Endodermal cell (in vitro differentiated cells): ENCODE measurements at regions not wholly inside any gene's neighbourhood (a gene's known extent, or its start where the extent isn't known, plus 50 kb on each side); places are given as distances from the start of the nearest gene placed in this dataset.
"Not testable (repeated sequence)": the region's sequence is repeated elsewhere in the genome, so short reads cannot be mapped to it uniquely, and the experiment has no call there.

Experiments
- DNase-seq: peaks from one replicate; pipeline ENCODE4 v3.0.0-alpha.2; 2017
- H3K27ac ChIP-seq: 2 replicates; pipeline ENCODE4 v1.5.1; 2013; ENCODE audit warnings: mild to moderate bottlenecking, low read depth, low read length, moderate library complexity
- H3K27me3 ChIP-seq: 2 replicates; pipeline ENCODE4 v1.6.1; 2013; ENCODE audit warnings: mild to moderate bottlenecking, low read length, moderate library complexity; ENCODE audit not compliant: insufficient read depth, control insufficient read depth, poor library complexity, severe bottlenecking
- H3K36me3 ChIP-seq: 2 replicates; pipeline ENCODE4 v1.7.0; 2013; ENCODE audit warnings: mild to moderate bottlenecking, low read length, moderate library complexity; ENCODE audit not compliant: control insufficient read depth, insufficient read depth
- H3K4me1 ChIP-seq: one replicate; pipeline ENCODE4 v1.7.0; 2013; ENCODE audit warnings: low read length; ENCODE audit not compliant: control insufficient read depth, insufficient read depth
- H3K4me3 ChIP-seq: 2 replicates; pipeline ENCODE4 v1.5.1; 2013; ENCODE audit warnings: mild to moderate bottlenecking, low read length, moderate library complexity
- H3K9ac ChIP-seq: 2 replicates; pipeline ENCODE4 v1.6.1; 2013; ENCODE audit warnings: mild to moderate bottlenecking, low read length, moderate library complexity; ENCODE audit not compliant: poor library complexity, severe bottlenecking; ENCODE audit errors: extremely low read depth
- H3K9me3 ChIP-seq: 2 replicates; pipeline ENCODE4 v1.6.1; 2013; ENCODE audit warnings: mild to moderate bottlenecking, low read length, moderate library complexity; ENCODE audit not compliant: control insufficient read depth
- H3K27ac Mint-ChIP-seq: 2 replicates; pipeline ENCODE4 v1.8.0; 2020; ENCODE audit warnings: mixed read lengths
- H3K27me3 Mint-ChIP-seq: 2 replicates; pipeline ENCODE4 v1.8.0; 2021; ENCODE audit warnings: mild to moderate bottlenecking, mixed read lengths; ENCODE audit not compliant: insufficient read depth
- H3K36me3 Mint-ChIP-seq: 2 replicates; pipeline ENCODE4 v1.8.0; 2020; ENCODE audit warnings: low read depth, mixed read lengths
- H3K4me1 Mint-ChIP-seq: 2 replicates; pipeline ENCODE4 v1.8.0; 2020; ENCODE audit warnings: mixed read lengths
- H3K4me3 Mint-ChIP-seq: 2 replicates; pipeline ENCODE4 v1.8.0; 2020; ENCODE audit warnings: mild to moderate bottlenecking, moderate library complexity, mixed read lengths
- H3K9me3 Mint-ChIP-seq: 2 replicates; pipeline ENCODE4 v1.8.0; 2020; ENCODE audit warnings: mild to moderate bottlenecking, mixed read lengths
- CTCF ChIP-seq: fragments of 200-600 bp; sonication (generic); conservative IDR thresholded peaks from 2 replicates; pipeline ENCODE4 v1.5.0; 2021; ENCODE audit warnings: antibody characterized with exemption, mild to moderate bottlenecking
- WGBS, 2 experiments: methylation state at CpG; one replicate each; pipeline versions ENCODE4 v1.1.5 to v1.1.7; 2013; ENCODE audit warnings: missing lambda C conversion rate in 2 of 2, mixed read lengths in 1 of 2; ENCODE audit not compliant: insufficient coverage in 1 of 2, insufficient read length in 1 of 2; 5-methylcytosine and 5-hydroxymethylcytosine counted together

- no peak for DNase-seq
- TF ChIP-seq CTCF, result peak; percentile 67
- Mint-ChIP-seq H3K4me3 (no peak overlapping the region), H3K4me1 (no peaks in the 10 kb centered on the region), H3K36me3 (peaks cover 18% of the 10 kb centered on the region), H3K27me3 (no peaks in the 10 kb centered on the region), H3K9me3 (peaks cover 40% of the 10 kb centered on the region), H3K27ac (no peak overlapping the region)
- H3K27ac ChIP-seq, result no peak overlapping the region
- no peak overlapping the region for H3K9ac ChIP-seq
- H3K4me1 ChIP-seq, result no peaks in the 10 kb centered on the region
- peaks cover 34% of the 10 kb centered on the region for H3K9me3 ChIP-seq
- WGBS, 2 experiments, result 88 to 100% methylated on average over 1 to 2 of the region's 2 CpGs
- no peaks in the 10 kb centered on the region for H3K36me3 ChIP-seq
- H3K4me3 ChIP-seq, result no peak overlapping the region
- H3K27me3 ChIP-seq, result no peaks in the 10 kb centered on the region
Measured at GRCh38 chr3:26280517-26280916, 342.1 kb upstream of the LRRC3B start.

DNA sequence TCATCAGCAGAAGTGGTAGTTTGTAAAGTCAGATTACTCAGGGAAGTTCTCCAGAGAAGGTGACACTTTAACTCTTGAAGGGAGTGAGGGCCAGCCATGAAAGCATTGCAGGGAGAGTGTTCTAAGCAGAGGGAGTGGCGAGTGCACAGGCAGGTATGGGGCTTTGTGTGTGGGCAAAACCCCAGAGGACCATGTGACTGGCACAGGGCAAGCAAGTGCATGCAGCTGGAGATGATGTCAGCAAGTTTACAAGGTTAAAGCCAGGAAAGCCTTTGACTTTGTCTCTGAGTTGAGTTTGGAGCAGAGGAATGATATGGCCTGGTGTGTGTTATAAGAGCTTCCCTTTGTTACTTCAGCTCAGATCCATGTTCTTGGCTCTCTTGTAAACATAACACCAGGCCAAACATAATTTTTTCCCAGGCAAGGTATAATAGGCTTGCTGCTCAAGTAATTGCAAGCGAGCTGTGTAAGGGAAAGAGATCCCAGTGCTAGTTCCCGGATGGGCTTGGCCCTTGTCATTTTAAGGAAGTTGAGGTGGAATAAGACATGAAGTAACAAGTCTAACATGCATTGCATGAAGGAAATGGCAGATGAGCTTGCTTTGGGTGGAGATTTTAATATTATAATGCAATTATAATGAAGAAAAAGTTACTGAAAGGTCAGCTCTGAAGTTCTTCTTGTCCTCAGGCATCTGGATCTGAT, 341.1 kb upstream of the LRRC3B start:
- 89 to 100% methylated on average over 1 to 3 of the region's 3 CpGs for WGBS, 2 experiments
- Histone ChIP-seq H3K27ac (no peak overlapping the region), H3K36me3 (no peaks in the 10 kb centered on the region), H3K9me3 (peaks cover 34% of the 10 kb centered on the region), H3K4me3 (no peak overlapping the region), H3K9ac (no peak overlapping the region), H3K4me1 (no peaks in the 10 kb centered on the region), H3K27me3 (no peaks in the 10 kb centered on the region)
- Mint-ChIP-seq H3K36me3 (peaks cover 18% of the 10 kb centered on the region), H3K27me3 (no peaks in the 10 kb centered on the region), H3K4me3 (no peak overlapping the region), H3K4me1 (no peaks in the 10 kb centered on the region), H3K9me3 (peaks cover 43% of the 10 kb centered on the region), H3K27ac (no peak overlapping the region)
- TF ChIP-seq CTCF, result no peak
- no peak for DNase-seq

GRCh38 chr3:26284503-26284902, 338.1 kb upstream of the LRRC3B start:
- H3K4me1 ChIP-seq, H3K4me3 Mint-ChIP-seq, H3K27ac Mint-ChIP-seq, H3K27me3 ChIP-seq, H3K27me3 Mint-ChIP-seq, H3K36me3 ChIP-seq, H3K4me1 Mint-ChIP-seq, H3K27ac ChIP-seq, DNase-seq, H3K9ac ChIP-seq: not testable (repeated sequence)
- peak overlapping the region; percentile 41 for H3K4me3 ChIP-seq
- 95 to 100% methylated on average over 3 to 4 of the region's 4 CpGs for WGBS, 2 experiments
- Mint-ChIP-seq H3K36me3 (peaks cover 18% of the 10 kb centered on the region), H3K9me3 (peaks cover 43% of the 10 kb centered on the region)
- H3K9me3 ChIP-seq, result peaks cover 34% of the 10 kb centered on the region

GRCh38 chr3:26291840-26292239, 330.7 kb upstream of the LRRC3B start:
- no peaks in the 10 kb centered on the region for H3K36me3 Mint-ChIP-seq
- Histone ChIP-seq H3K9me3 (no peaks in the 10 kb centered on the region), H3K4me3 (no peak overlapping the region), H3K4me1 (no peaks in the 10 kb centered on the region), H3K27ac (no peak overlapping the region), H3K9ac (no peak overlapping the region), H3K36me3 (no peaks in the 10 kb centered on the region), H3K27me3 (no peaks in the 10 kb centered on the region)
- 96% methylated on average over 1 of the region's 1 CpG; no CpG with 5 or more reads in 1 of the 2 experiments for WGBS, 2 experiments
- no peak overlapping the region for H3K27ac Mint-ChIP-seq
- H3K4me1 Mint-ChIP-seq, result no peaks in the 10 kb centered on the region
- no peak overlapping the region for H3K4me3 Mint-ChIP-seq
- no peak for TF ChIP-seq CTCF
- no peaks in the 10 kb centered on the region for H3K27me3 Mint-ChIP-seq
- no peak for DNase-seq
- H3K9me3 Mint-ChIP-seq, result no peaks in the 10 kb centered on the region
